Large intestine (tissue), 3 donors: ENCODE measurements at regions not wholly inside any gene's neighbourhood (a gene's known extent, or its start where the extent isn't known, plus 50 kb on each side); places are given as distances from the start of the nearest gene placed in this dataset.

Experiments
- DNase-seq, 2 donors: peaks; one replicate each; pipeline versions ENCODE4 v3.0.0 to v3.0.0-alpha.2; 2013
- H3K27ac ChIP-seq: one replicate; pipeline ENCODE4 v1.5.1; 2013; ENCODE audit warnings: low read length
- H3K27me3 ChIP-seq: 2 replicates; pipeline ENCODE4 v1.6.1; 2013; ENCODE audit warnings: low read length; ENCODE audit not compliant: control insufficient read depth, insufficient read depth
- H3K36me3 ChIP-seq: 2 replicates; pipeline ENCODE4 v1.6.1; 2013; ENCODE audit warnings: low read length; ENCODE audit not compliant: control insufficient read depth, insufficient read depth
- H3K4me1 ChIP-seq: one replicate; pipeline ENCODE4 v1.6.1; 2013; ENCODE audit warnings: low read length; ENCODE audit not compliant: control insufficient read depth, insufficient read depth
- H3K4me3 ChIP-seq: one replicate; pipeline ENCODE4 v1.5.1; 2013; ENCODE audit warnings: low read length
- H3K9me3 ChIP-seq: one replicate; pipeline ENCODE4 v1.6.1; 2013; ENCODE audit warnings: mild to moderate bottlenecking, low read depth, low read length, moderate library complexity; ENCODE audit not compliant: control insufficient read depth
- WGBS: methylation state at CpG from one replicate; pipeline ENCODE4 v1.1.5; 2013; ENCODE audit warnings: low lambda C conversion rate; ENCODE audit not compliant: insufficient coverage; 5-methylcytosine and 5-hydroxymethylcytosine counted together

- WGBS, result 100% methylated on average over 1 of the region's 1 CpG
- Histone ChIP-seq H3K36me3 (no peaks in the 10 kb centered on the region), H3K4me3 (no peak overlapping the region), H3K27me3 (no peaks in the 10 kb centered on the region), H3K27ac (no peak overlapping the region), H3K4me1 (no peaks in the 10 kb centered on the region), H3K9me3 (no peaks in the 10 kb centered on the region)
- no peak for DNase-seq
Measured at GRCh38 chr12:90149453-90149852, 440.8 kb upstream of the ATP2B1 start.

- Histone ChIP-seq H3K4me1 (peaks cover 20% of the 10 kb centered on the region), H3K36me3 (no peaks in the 10 kb centered on the region), H3K9me3 (no peaks in the 10 kb centered on the region), H3K27ac (peak overlapping the region; percentile 29), H3K27me3 (no peaks in the 10 kb centered on the region), H3K4me3 (no peak overlapping the region)
- 32% methylated on average over 3 of the region's 4 CpGs for whole genome bisulfite sequencing
- DNase-seq, result peak; percentile 43 to 80
Measured at GRCh38 chr12:90129366-90130030, 420.9 kb upstream of the ATP2B1 start.

GRCh38 chr12:90128526-90128925, 419.9 kb upstream of the ATP2B1 start:
- Histone ChIP-seq H3K4me1 (peaks cover 20% of the 10 kb centered on the region), H3K36me3 (no peaks in the 10 kb centered on the region), H3K27me3 (no peaks in the 10 kb centered on the region), H3K9me3 (no peaks in the 10 kb centered on the region), H3K27ac (no peak overlapping the region), H3K4me3 (no peak overlapping the region)
- no peak for DNase-seq
- WGBS, result no CpG with 5 or more reads among the region's 4 CpGs

GRCh38 chr12:90126125-90126524, 417.5 kb upstream of the ATP2B1 start:
- no peaks in the 10 kb centered on the region for H3K36me3 ChIP-seq
- peaks cover 20% of the 10 kb centered on the region for H3K4me1 ChIP-seq
- DNase-seq, result no peak
- WGBS, result 100% methylated on average over 1 of the region's 2 CpGs
- no peaks in the 10 kb centered on the region for H3K27me3 ChIP-seq
- no peak overlapping the region for H3K27ac ChIP-seq
- no peak overlapping the region for H3K4me3 ChIP-seq
- peaks cover 13% of the 10 kb centered on the region for H3K9me3 ChIP-seq

GRCh38 chr12:90124914-90125313, 416.3 kb upstream of the ATP2B1 start:
- H3K9me3 ChIP-seq, result peaks cover 23% of the 10 kb centered on the region
- no peak overlapping the region for H3K4me3 ChIP-seq
- 100% methylated on average over 1 of the region's 7 CpGs for WGBS
- H3K36me3 ChIP-seq, result no peaks in the 10 kb centered on the region
- peaks cover 12% of the 10 kb centered on the region for H3K4me1 ChIP-seq
- H3K27ac ChIP-seq, result no peak overlapping the region
- no peak for DNase-seq
- no peaks in the 10 kb centered on the region for H3K27me3 ChIP-seq

- DNase-seq, result no peak
- Histone ChIP-seq H3K4me1 (peaks cover 9% of the 10 kb centered on the region), H3K27me3 (no peaks in the 10 kb centered on the region), H3K9me3 (peaks cover 28% of the 10 kb centered on the region), H3K36me3 (no peaks in the 10 kb centered on the region), H3K4me3 (no peak overlapping the region), H3K27ac (no peak overlapping the region)
- 92% methylated on average over 2 of the region's 2 CpGs for WGBS
Measured at GRCh38 chr12:90124289-90124688, 415.7 kb upstream of the ATP2B1 start.

GRCh38 chr12:90122681-90123080, 414.0 kb upstream of the ATP2B1 start:
- H3K9me3 ChIP-seq, result peaks cover 28% of the 10 kb centered on the region
- H3K27ac ChIP-seq, result no peak overlapping the region
- WGBS, result no CpG with 5 or more reads among the region's 3 CpGs
- H3K27me3 ChIP-seq, result no peaks in the 10 kb centered on the region
- H3K4me1 ChIP-seq, result no peaks in the 10 kb centered on the region
- no peaks in the 10 kb centered on the region for H3K36me3 ChIP-seq
- DNase-seq, result no peak
- no peak overlapping the region for H3K4me3 ChIP-seq

- H3K4me1 ChIP-seq, result no peaks in the 10 kb centered on the region
- no peak overlapping the region for H3K4me3 ChIP-seq
- no peaks in the 10 kb centered on the region for H3K36me3 ChIP-seq
- DNase-seq, result no peak
- peaks cover 28% of the 10 kb centered on the region for H3K9me3 ChIP-seq
- H3K27me3 ChIP-seq, result no peaks in the 10 kb centered on the region
- no peak overlapping the region for H3K27ac ChIP-seq
Measured at GRCh38 chr12:90120627-90121026, 412.0 kb upstream of the ATP2B1 start.

GRCh38 chr12:90112666-90113065, 404.0 kb upstream of the ATP2B1 start:
- Histone ChIP-seq H3K4me3 (no peak overlapping the region), H3K4me1 (no peaks in the 10 kb centered on the region), H3K27me3 (no peaks in the 10 kb centered on the region), H3K36me3 (no peaks in the 10 kb centered on the region), H3K27ac (no peak overlapping the region), H3K9me3 (no peaks in the 10 kb centered on the region)
- no CpG with 5 or more reads among the region's 1 CpG for WGBS
- DNase-seq, result no peak

GRCh38 chr12:90111791-90112580, 403.3 kb upstream of the ATP2B1 start:
- Histone ChIP-seq H3K9me3 (no peaks in the 10 kb centered on the region), H3K4me3 (no peak overlapping the region), H3K4me1 (no peaks in the 10 kb centered on the region), H3K27me3 (no peaks in the 10 kb centered on the region), H3K27ac (no peak overlapping the region), H3K36me3 (no peaks in the 10 kb centered on the region)
- WGBS, result 90% methylated on average over 3 of the region's 10 CpGs
- DNase-seq, result no peak

- H3K27ac ChIP-seq, result no peak overlapping the region
- no peaks in the 10 kb centered on the region for H3K27me3 ChIP-seq
- 83% methylated on average over 1 of the region's 3 CpGs for WGBS
- H3K36me3 ChIP-seq, result no peaks in the 10 kb centered on the region
- H3K4me3 ChIP-seq, result no peak overlapping the region
- DNase-seq, result no peak
- H3K4me1 ChIP-seq, result peaks cover 5% of the 10 kb centered on the region
- H3K9me3 ChIP-seq, result no peaks in the 10 kb centered on the region
Measured at GRCh38 chr12:90106568-90106967, 397.9 kb upstream of the ATP2B1 start.
